SH-SY5Y (cell line): ENCODE measurements at regions not wholly inside any gene's neighbourhood (a gene's known extent, or its start where the extent isn't known, plus 50 kb on each side); places are given as distances from the start of the nearest gene placed in this dataset.

Experiments used
- GATA2 ChIP-seq: IDR thresholded peaks from 2 replicates; pipeline ENCODE4 v1.6.1; 2011; ENCODE audit warnings: mild to moderate bottlenecking, low read depth, low read length
- GATA3 ChIP-seq: IDR thresholded peaks from 2 replicates; pipeline ENCODE4 v1.6.1; 2011; ENCODE audit warnings: low read depth, mild to moderate bottlenecking, low read length, moderate library complexity

GRCh38 chr7:33744293-33745075 is 160.9 kb upstream of the BMPER start:
- TF ChIP-seq GATA2 (no peak), GATA3 (no peak)
